HUDEP-2 (cell line): ENCODE measurements at regions not wholly inside any gene's neighbourhood (a gene's known extent, or its start where the extent isn't known, plus 50 kb on each side); places are given as distances from the start of the nearest gene placed in this dataset.

ENCODE experiments used
- DNase-seq, 76 experiments: peaks; one replicate each; lab custom pipeline; 2025; ENCODE audit not compliant: unreplicated experiment in 76 of 76; lab: John Stamatoyannopoulos, UW

- DNase-seq: no peak
These were observed 124.8 kb upstream of the RBBP6 start for GRCh38 chr16:24414534-24414933.

- no peak for DNase-seq
These were observed 120.6 kb upstream of the RBBP6 start for GRCh38 chr16:24418733-24419132.

- DNase-seq: no peak
These were observed 116.1 kb upstream of the RBBP6 start for GRCh38 chr16:24423312-24423711.

GRCh38 chr16:24424364-24424763 lies 115.0 kb upstream of the RBBP6 start:
- DNase-seq: no peak

GRCh38 chr16:24427840-24428239 lies 111.5 kb upstream of the RBBP6 start:
- DNase-seq: no peak

- no peak for DNase-seq
These were observed 110.6 kb upstream of the RBBP6 start for GRCh38 chr16:24428756-24429155.

- DNase-seq: no peak
These were observed 108.2 kb upstream of the RBBP6 start for GRCh38 chr16:24430954-24431760.

- no peak for DNase-seq
These were observed 105.7 kb upstream of the RBBP6 start for GRCh38 chr16:24433706-24434105.

GRCh38 chr16:24440306-24440705 lies 99.1 kb upstream of the RBBP6 start:
- no peak for DNase-seq

- DNase-seq: no peak
These were observed 96.7 kb upstream of the RBBP6 start for GRCh38 chr16:24442631-24443030.

GRCh38 chr16:24445216-24445615 lies 94.2 kb upstream of the RBBP6 start:
- no peak for DNase-seq

GRCh38 chr16:24446189-24446588 lies 93.2 kb upstream of the RBBP6 start:
- DNase-seq: no peak

- no peak for DNase-seq
These were observed 86.6 kb upstream of the RBBP6 start for GRCh38 chr16:24452724-24453123.

- peak in 12 of 76 experiments; percentile 1 to 27 (median 6) for DNase-seq
These were observed 76.0 kb upstream of the RBBP6 start for GRCh38 chr16:24463196-24463945.

GRCh38 chr16:24471561-24472350 lies 67.6 kb upstream of the RBBP6 start:
- DNase-seq: no peak

- no peak for DNase-seq
These were observed 61.9 kb upstream of the RBBP6 start for GRCh38 chr16:24477492-24477891.

GRCh38 chr16:24478401-24478800 lies 61.0 kb upstream of the RBBP6 start:
- DNase-seq: no peak

GRCh38 chr16:24482681-24483202 lies 56.6 kb upstream of the RBBP6 start:
- no peak for DNase-seq

GRCh38 chr16:24488045-24488444 lies 51.3 kb upstream of the RBBP6 start:
- no peak for DNase-seq
